ENCODE measurements at regions not wholly inside any gene's neighbourhood (a gene's known extent, or its start where the extent isn't known, plus 50 kb on each side); places are given as distances from the start of the nearest gene placed in this dataset.
"Not testable (repeated sequence)": the region's sequence is repeated elsewhere in the genome, so short reads cannot be mapped to it uniquely, and the experiment has no call there.

GRCh38 chr4:77352192-77352591, 195.2 kb downstream of the CCNG2 start:
- no peaks in the 10 kb centered on the region for H3K27me3 ChIP-seq (ENCODE audit: control insufficient read depth, insufficient read depth, low read length)
- H3K27ac ChIP-seq (ENCODE audit: low read length) = no peak overlapping the region
- ChIA-PET POLR2A (no interaction called here), CTCF (no interaction called here)
- in situ Hi-C loops (cut with HindIII; ENCODE audit: low pct_unique_long_range_greater_than_20kb, low sequenced_read_pairs) = no loop called here
- no peaks in the 10 kb centered on the region for H3K36me3 ChIP-seq (ENCODE audit: control insufficient read depth, insufficient read depth, low read length)
- TF ChIP-seq POLR2AphosphoS5 (IDR thresholded peaks at IDR 0.05; ENCODE audit: low read depth, low read length) = no peak
- TF ChIP-seq SIN3A (IDR thresholded peaks at IDR 0.05; ENCODE audit: borderline replicate concordance, insufficient read depth, low read depth, low read length) = no peak
- TF ChIP-seq, protein P1, sequence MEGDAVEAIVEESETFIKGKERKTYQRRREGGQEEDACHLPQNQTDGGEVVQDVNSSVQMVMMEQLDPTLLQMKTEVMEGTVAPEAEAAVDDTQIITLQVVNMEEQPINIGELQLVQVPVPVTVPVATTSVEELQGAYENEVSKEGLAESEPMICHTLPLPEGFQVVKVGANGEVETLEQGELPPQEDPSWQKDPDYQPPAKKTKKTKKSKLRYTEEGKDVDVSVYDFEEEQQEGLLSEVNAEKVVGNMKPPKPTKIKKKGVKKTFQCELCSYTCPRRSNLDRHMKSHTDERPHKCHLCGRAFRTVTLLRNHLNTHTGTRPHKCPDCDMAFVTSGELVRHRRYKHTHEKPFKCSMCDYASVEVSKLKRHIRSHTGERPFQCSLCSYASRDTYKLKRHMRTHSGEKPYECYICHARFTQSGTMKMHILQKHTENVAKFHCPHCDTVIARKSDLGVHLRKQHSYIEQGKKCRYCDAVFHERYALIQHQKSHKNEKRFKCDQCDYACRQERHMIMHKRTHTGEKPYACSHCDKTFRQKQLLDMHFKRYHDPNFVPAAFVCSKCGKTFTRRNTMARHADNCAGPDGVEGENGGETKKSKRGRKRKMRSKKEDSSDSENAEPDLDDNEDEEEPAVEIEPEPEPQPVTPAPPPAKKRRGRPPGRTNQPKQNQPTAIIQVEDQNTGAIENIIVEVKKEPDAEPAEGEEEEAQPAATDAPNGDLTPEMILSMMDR (IDR thresholded peaks at IDR 0.05) = no peak
- TF ChIP-seq, protein P2, sequence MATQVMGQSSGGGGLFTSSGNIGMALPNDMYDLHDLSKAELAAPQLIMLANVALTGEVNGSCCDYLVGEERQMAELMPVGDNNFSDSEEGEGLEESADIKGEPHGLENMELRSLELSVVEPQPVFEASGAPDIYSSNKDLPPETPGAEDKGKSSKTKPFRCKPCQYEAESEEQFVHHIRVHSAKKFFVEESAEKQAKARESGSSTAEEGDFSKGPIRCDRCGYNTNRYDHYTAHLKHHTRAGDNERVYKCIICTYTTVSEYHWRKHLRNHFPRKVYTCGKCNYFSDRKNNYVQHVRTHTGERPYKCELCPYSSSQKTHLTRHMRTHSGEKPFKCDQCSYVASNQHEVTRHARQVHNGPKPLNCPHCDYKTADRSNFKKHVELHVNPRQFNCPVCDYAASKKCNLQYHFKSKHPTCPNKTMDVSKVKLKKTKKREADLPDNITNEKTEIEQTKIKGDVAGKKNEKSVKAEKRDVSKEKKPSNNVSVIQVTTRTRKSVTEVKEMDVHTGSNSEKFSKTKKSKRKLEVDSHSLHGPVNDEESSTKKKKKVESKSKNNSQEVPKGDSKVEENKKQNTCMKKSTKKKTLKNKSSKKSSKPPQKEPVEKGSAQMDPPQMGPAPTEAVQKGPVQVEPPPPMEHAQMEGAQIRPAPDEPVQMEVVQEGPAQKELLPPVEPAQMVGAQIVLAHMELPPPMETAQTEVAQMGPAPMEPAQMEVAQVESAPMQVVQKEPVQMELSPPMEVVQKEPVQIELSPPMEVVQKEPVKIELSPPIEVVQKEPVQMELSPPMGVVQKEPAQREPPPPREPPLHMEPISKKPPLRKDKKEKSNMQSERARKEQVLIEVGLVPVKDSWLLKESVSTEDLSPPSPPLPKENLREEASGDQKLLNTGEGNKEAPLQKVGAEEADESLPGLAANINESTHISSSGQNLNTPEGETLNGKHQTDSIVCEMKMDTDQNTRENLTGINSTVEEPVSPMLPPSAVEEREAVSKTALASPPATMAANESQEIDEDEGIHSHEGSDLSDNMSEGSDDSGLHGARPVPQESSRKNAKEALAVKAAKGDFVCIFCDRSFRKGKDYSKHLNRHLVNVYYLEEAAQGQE (IDR thresholded peaks at IDR 0.05; ENCODE audit: insufficient read depth in 1 of 2, low read depth in 2 of 2, low read length in 1 of 2) = no peak
- TF ChIP-seq TCF7L2 (IDR thresholded peaks at IDR 0.05; ENCODE audit: low read depth, low read length) = no peak
- ATAC-seq (no peak), DNase-seq (ENCODE audit: low read depth, low spot score) (no peak)
- H3K4me1 ChIP-seq (ENCODE audit: control insufficient read depth, insufficient read depth, low read length) = no peaks in the 10 kb centered on the region
- no TSS peak for BruUV-seq (replicated peaks)
- intact Hi-C loops (cut with micrococcal nuclease; ENCODE audit: unreplicated experiment) = no loop called here
- no peaks in the 10 kb centered on the region for H3K9me3 ChIP-seq (ENCODE audit: control insufficient read depth, insufficient read depth, low read depth, low read length)
- no peak overlapping the region for H3K4me3 ChIP-seq (ENCODE audit: low read depth in 2 of 2, low read length in 2 of 2)

DNA sequence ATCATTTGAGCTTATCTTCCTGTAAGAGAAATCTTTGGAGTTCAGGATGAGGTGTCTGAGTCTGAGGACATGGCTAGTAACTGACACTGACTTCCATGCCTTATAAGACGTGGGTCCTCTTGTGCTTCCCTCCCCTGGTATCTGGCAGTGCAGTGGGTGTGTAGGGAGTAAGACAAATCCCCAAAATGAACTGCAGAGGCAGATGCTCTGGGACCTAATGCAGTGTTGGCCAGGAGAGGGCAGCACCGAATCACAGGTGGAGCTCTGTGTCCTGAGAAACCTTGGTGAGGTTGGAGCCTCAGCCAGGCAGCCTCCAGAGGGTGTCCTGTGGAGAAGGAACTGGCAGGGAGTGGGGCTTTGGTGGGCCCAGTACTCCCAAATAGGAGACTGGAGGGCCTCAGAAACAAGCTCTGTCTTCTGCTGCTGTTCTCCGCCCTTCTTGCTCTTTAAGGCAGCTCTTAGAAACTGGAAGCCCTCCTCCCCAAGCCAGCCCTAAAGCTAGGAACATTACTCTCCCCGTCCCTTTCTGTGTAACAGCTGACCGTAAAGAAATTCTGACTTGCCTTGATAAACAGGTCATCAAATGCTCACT, 196.8 kb downstream of the CCNG2 start:
- H3K4me1 ChIP-seq (ENCODE audit: control insufficient read depth, insufficient read depth, low read length); CTCF ChIA-PET; H3K36me3 ChIP-seq (ENCODE audit: control insufficient read depth, insufficient read depth, low read length); BruUV-seq (replicated peaks); in situ Hi-C loops (cut with HindIII; ENCODE audit: low pct_unique_long_range_greater_than_20kb, low sequenced_read_pairs); H3K9me3 ChIP-seq (ENCODE audit: control insufficient read depth, insufficient read depth, low read depth, low read length); intact Hi-C loops (cut with micrococcal nuclease; ENCODE audit: unreplicated experiment); DNase-seq (ENCODE audit: low read depth, low spot score); H3K4me3 ChIP-seq (ENCODE audit: low read depth in 2 of 2, low read length in 2 of 2); POLR2A ChIA-PET; H3K27ac ChIP-seq (ENCODE audit: low read length); H3K27me3 ChIP-seq (ENCODE audit: control insufficient read depth, insufficient read depth, low read length): not testable (repeated sequence)
- TF ChIP-seq, protein P1 (IDR thresholded peaks at IDR 0.05) = peak; percentile 62
- ATAC-seq = peak; percentile 78

Data from Panc1 (cell line).